ENCODE measurements at regions not wholly inside any gene's neighbourhood (a gene's known extent, or its start where the extent isn't known, plus 50 kb on each side); places are given as distances from the start of the nearest gene placed in this dataset.

DNA sequence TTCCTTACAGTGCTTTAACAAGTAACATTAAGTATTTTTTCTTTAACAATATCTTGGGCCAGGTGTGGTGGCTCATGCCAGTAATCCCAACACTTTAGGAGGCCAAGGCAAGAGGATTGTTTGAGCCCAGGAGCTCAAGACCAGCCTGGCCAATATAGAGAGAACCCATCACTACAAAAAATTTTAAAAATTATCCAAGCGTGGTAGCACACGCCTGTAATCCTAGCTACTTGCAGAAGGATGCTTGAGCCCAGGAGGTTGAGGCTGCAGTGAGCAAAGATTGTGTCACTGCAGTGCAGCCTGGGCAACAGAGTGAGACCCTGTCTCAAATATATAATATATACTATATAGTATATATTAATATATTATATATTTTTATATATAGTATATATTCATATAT lies 162.2 kb downstream of the ZNF674 start:
- Mint-ChIP-seq H3K36me3 (no peaks in the 10 kb centered on the region), H3K27ac (no peak overlapping the region), H3K27me3 (peaks cover 10% of the 10 kb centered on the region), H3K4me3 (no peak overlapping the region), H3K9me3 (no peaks in the 10 kb centered on the region), H3K4me1 (no peaks in the 10 kb centered on the region)
- DNase-seq = no peak
- CTCF ChIA-PET = no interaction called here

GRCh38 chrX:46382595-46382994 lies 162.6 kb downstream of the ZNF674 start:
- Mint-ChIP-seq H3K9me3 (no peaks in the 10 kb centered on the region), H3K4me3 (no peak overlapping the region), H3K27ac (peak overlapping the region; percentile 8), H3K27me3 (peaks cover 10% of the 10 kb centered on the region), H3K36me3 (no peaks in the 10 kb centered on the region), H3K4me1 (no peaks in the 10 kb centered on the region)
- DNase-seq = no peak
- CTCF ChIA-PET = interaction anchor here (2.5 kb wide), 1 partner anchor 26 kb away, joined by 10 read pairs; no protein-coding TSS in a partner anchor

DNA sequence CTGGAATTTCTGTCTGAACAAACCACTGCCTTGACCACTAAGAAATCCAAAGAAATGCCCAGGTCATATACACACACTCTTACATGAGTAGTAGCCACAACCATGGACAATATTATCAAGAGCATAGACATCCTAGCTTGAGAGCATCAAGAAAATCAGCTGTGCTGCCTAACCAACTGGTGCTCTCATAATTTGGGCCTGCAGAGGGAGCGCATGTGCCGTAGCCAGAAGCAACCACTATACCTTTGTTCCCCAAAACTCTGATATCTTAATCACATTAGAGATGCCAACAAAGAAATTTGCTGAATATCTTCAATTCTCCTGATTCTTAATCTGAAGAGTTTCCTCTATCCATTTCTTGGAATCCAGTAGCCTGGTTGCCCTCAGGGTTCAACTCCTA lies 163.6 kb downstream of the ZNF674 start:
- DNase-seq = peak; percentile 54
- no peaks in the 10 kb centered on the region for H3K9me3 Mint-ChIP-seq
- H3K27me3 Mint-ChIP-seq = peaks cover 10% of the 10 kb centered on the region
- H3K4me1 Mint-ChIP-seq = no peaks in the 10 kb centered on the region
- no peaks in the 10 kb centered on the region for H3K36me3 Mint-ChIP-seq
- H3K27ac Mint-ChIP-seq = no peak overlapping the region
- CTCF ChIA-PET = interaction anchor here (1.0 to 2.5 kb wide), 3 partner anchors 9 to 261 kb away, joined by 3 to 10 read pairs (median 3); no protein-coding TSS in a partner anchor
- no peak overlapping the region for H3K4me3 Mint-ChIP-seq

DNA sequence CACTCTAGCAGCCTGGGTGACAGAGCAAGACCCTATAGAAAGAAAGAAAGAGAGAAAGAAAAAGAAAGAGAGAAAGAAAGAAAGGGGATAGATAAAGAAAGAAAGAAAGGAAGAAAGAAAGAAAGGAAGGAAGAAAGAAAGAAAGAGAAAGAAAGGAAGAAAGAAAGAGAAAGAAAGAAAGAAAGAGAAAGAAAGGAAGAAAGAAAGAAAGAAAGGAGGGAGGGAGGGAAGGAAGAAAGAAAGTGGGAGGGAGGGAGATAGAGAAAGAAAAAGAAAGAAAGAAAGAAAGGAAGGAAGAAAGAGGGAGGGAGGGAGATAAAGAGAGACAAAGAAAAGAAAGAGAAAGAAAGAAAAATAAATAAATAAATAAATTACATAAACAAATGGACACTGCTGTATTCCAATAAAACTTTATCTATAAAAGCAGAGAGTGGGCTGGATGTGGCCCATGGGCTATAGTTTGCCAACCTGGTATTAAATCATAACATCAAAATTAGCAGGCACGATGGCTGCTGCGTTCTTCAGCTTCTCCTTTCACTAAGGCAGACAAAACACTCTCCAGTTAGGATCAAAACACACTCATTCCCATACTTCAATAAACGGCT lies 165.0 kb downstream of the ZNF674 start:
- Mint-ChIP-seq H3K27ac (no peak overlapping the region), H3K9me3 (no peaks in the 10 kb centered on the region), H3K36me3 (no peaks in the 10 kb centered on the region), H3K4me1 (peaks cover 2% of the 10 kb centered on the region), H3K4me3 (no peak overlapping the region), H3K27me3 (peaks cover 5% of the 10 kb centered on the region)
- no peak for DNase-seq
- CTCF ChIA-PET = interaction anchor here (2.5 kb wide), 1 partner anchor 28 kb away, joined by 10 read pairs; no protein-coding TSS in a partner anchor

DNA sequence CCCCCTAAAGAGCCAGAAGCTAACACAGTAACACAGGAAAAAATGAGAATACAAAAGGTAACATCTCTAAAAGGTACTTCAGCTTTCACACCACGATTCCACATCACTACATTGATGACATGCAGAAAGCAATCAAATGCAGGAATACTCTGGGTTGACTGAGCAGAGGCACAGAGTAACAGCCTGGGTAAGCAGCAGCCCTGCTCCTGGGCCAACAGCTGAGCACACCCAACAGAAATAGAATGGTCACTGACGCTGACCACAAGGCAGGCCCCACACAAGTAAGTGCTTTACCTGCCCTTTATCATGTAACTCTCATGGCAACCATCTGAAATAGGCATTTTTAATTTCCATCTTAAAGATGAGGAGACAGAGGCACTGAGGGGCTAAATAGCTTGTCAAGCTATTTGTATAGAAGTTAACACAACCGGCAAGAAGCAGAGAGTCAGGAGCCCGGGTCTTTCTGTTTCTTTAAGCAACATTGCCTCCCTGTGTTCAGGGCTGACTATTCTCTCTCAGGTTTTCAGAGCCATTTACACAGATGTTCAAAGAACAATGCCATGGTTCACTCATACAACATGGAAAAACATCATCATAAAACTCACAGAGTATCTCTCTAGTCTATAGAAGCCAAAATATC lies 168.9 kb downstream of the ZNF674 start:
- H3K4me1 Mint-ChIP-seq = peaks cover 2% of the 10 kb centered on the region
- H3K27me3 Mint-ChIP-seq = peaks cover 5% of the 10 kb centered on the region
- DNase-seq = peak; percentile 33
- CTCF ChIA-PET = interaction anchor here (0.7 to 1.6 kb wide), 10 partner anchors 10 to 1053 kb away, joined by 3 to 10 read pairs (median 4); no protein-coding TSS in a partner anchor
- H3K27ac Mint-ChIP-seq = no peak overlapping the region
- H3K36me3 Mint-ChIP-seq = no peaks in the 10 kb centered on the region
- H3K9me3 Mint-ChIP-seq = no peaks in the 10 kb centered on the region
- no peak overlapping the region for H3K4me3 Mint-ChIP-seq

DNA sequence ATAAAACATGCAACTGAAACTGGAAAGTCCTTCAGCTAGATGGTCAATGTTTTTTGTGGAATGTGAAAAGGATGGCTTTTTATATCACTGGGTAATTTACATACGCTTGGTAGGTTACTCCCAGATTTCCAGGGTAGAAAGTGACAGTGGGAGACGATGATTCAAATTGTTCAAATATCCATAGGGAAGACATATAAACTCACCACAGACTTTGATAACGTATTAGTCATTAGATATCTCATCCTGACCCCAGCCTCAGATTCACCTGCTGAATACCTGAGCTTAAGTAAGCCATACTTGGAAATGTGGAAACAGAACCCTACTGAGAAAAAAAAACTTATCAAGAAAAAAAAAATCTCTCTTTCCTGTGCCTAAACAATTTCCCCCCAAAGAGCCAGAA lies 169.4 kb downstream of the ZNF674 start:
- DNase-seq = no peak
- Mint-ChIP-seq H3K4me3 (no peak overlapping the region), H3K4me1 (peaks cover 2% of the 10 kb centered on the region), H3K27me3 (peaks cover 5% of the 10 kb centered on the region), H3K9me3 (no peaks in the 10 kb centered on the region), H3K36me3 (no peaks in the 10 kb centered on the region), H3K27ac (no peak overlapping the region)
- CTCF ChIA-PET = interaction anchor here (0.7 to 1.6 kb wide), 9 partner anchors 10 to 1052 kb away, joined by 3 to 10 read pairs (median 5); no protein-coding TSS in a partner anchor

GRCh38 chrX:46374371-46374770 lies 170.8 kb downstream of the ZNF674 start:
- H3K4me3 Mint-ChIP-seq = no peak overlapping the region
- no peaks in the 10 kb centered on the region for H3K9me3 Mint-ChIP-seq
- DNase-seq = no peak
- no peaks in the 10 kb centered on the region for H3K36me3 Mint-ChIP-seq
- H3K27ac Mint-ChIP-seq = no peak overlapping the region
- no peaks in the 10 kb centered on the region for H3K27me3 Mint-ChIP-seq
- H3K4me1 Mint-ChIP-seq = peaks cover 2% of the 10 kb centered on the region
- CTCF ChIA-PET = no interaction called here

DNA sequence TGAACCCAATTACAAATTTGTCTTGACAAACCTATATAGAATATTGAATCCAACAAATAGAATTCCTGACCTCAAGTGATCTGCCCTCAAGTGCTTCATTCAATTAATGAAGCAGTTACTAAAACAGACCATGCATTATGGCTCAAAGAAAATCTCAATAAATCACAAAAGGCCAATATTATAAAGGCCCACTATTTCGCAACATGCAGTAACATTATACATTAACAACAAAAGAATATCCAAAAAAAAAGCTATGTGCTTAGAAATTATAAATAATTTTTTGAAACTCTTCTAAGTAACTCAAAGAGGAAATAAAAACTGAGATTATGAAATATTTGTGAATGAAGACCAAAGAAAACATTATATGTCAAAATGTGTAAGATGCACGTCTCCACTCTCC lies 177.7 kb downstream of the ZNF674 start:
- no peaks in the 10 kb centered on the region for H3K9me3 Mint-ChIP-seq
- DNase-seq = no peak
- no peaks in the 10 kb centered on the region for H3K4me1 Mint-ChIP-seq
- H3K4me3 Mint-ChIP-seq = no peak overlapping the region
- H3K27ac Mint-ChIP-seq = no peak overlapping the region
- H3K36me3 Mint-ChIP-seq = no peaks in the 10 kb centered on the region
- CTCF ChIA-PET = no interaction called here
- H3K27me3 Mint-ChIP-seq = no peaks in the 10 kb centered on the region

DNA sequence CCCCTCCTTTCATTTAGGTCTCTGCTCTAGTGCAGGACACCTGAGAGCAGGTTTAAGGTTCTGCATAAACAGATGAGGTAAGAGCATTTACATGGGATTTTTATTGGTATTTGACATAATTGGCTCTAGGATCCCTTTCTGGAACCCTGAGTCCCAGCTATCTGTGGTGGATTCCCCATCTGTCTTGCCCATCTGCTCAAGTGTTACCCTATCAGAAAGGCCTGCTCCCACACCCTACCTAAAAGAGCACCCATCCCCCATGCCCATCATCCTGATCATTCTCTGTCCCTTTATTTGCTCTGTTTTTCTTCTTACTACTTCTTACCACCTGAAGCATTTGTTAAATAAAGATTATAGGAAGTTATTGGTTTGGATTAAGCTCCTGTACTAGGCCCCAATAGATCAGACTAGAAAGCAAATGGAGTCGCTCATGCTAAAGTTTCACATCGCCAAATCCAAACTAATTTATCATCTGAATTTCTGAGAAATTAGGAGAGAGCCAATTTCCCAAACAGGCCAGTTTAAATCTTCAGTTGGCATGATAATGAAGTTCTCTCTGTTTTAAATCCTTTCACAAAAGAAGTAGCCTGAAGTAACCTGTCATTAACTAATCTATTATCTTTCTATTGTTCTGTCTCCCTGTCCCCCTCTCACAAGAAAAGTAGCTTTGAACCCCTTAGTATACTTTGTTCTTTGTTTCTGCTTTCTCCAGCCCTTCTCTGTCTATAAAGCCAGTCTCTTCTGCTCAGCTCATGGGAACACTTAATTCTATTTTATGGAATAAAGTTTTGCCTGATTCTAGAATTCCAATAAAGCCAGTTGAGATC lies 178.6 kb downstream of the ZNF674 start:
- Mint-ChIP-seq H3K27ac (no peak overlapping the region), H3K27me3 (no peaks in the 10 kb centered on the region), H3K4me3 (no peak overlapping the region), H3K4me1 (no peaks in the 10 kb centered on the region), H3K36me3 (no peaks in the 10 kb centered on the region), H3K9me3 (no peaks in the 10 kb centered on the region)
- no peak for DNase-seq
- CTCF ChIA-PET = no interaction called here

DNA sequence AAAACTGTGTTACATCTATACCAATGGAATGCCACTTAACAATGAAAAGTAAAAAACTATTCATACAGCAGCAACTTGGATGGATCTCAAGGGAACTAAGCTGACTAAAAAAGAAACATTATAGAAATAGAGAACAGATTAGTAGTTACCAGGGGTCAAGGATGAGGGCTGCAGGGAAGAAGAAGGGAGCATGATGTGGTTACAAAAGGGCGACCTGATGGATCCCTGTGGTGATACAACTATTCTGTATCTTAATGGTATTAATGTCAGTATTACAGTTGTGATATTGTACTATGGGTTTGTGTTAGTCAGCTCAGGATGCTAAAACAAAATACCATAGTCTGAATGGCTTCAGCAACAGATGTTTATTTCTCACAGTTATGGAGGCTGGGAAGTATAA lies 190.7 kb downstream of the ZNF674 start:
- DNase-seq = no peak
- Mint-ChIP-seq H3K4me1 (no peaks in the 10 kb centered on the region), H3K9me3 (no peaks in the 10 kb centered on the region), H3K27me3 (no peaks in the 10 kb centered on the region), H3K36me3 (no peaks in the 10 kb centered on the region), H3K4me3 (no peak overlapping the region), H3K27ac (no peak overlapping the region)
- CTCF ChIA-PET = no interaction called here

- no peak overlapping the region for H3K27ac Mint-ChIP-seq
- CTCF ChIA-PET = no interaction called here
- no peaks in the 10 kb centered on the region for H3K4me1 Mint-ChIP-seq
- H3K36me3 Mint-ChIP-seq = no peaks in the 10 kb centered on the region
- DNase-seq = no peak
- H3K9me3 Mint-ChIP-seq = no peaks in the 10 kb centered on the region
- H3K4me3 Mint-ChIP-seq = no peak overlapping the region
- H3K27me3 Mint-ChIP-seq = no peaks in the 10 kb centered on the region
These were observed 203.4 kb downstream of the ZNF674 start for GRCh38 chrX:46341767-46342322.

GRCh38 chrX:46340696-46341095 lies 204.5 kb downstream of the ZNF674 start:
- CTCF ChIA-PET = no interaction called here
- Mint-ChIP-seq H3K4me3 (no peak overlapping the region), H3K27ac (no peak overlapping the region), H3K9me3 (no peaks in the 10 kb centered on the region), H3K27me3 (no peaks in the 10 kb centered on the region), H3K4me1 (peaks cover 2% of the 10 kb centered on the region), H3K36me3 (no peaks in the 10 kb centered on the region)
- no peak for DNase-seq

- H3K4me1 Mint-ChIP-seq = peaks cover 8% of the 10 kb centered on the region
- peaks cover 7% of the 10 kb centered on the region for H3K9me3 Mint-ChIP-seq
- H3K4me3 Mint-ChIP-seq = no peak overlapping the region
- H3K27me3 Mint-ChIP-seq = no peaks in the 10 kb centered on the region
- DNase-seq = no peak
- H3K27ac Mint-ChIP-seq = no peak overlapping the region
- CTCF ChIA-PET = no interaction called here
- H3K36me3 Mint-ChIP-seq = peaks cover 2% of the 10 kb centered on the region
These were observed 211.7 kb downstream of the ZNF674 start for GRCh38 chrX:46333550-46333949.

- CTCF ChIA-PET = no interaction called here
- peaks cover 7% of the 10 kb centered on the region for H3K9me3 Mint-ChIP-seq
- no peak overlapping the region for H3K4me3 Mint-ChIP-seq
- peaks cover 7% of the 10 kb centered on the region for H3K4me1 Mint-ChIP-seq
- no peak for DNase-seq
- peaks cover 2% of the 10 kb centered on the region for H3K36me3 Mint-ChIP-seq
- H3K27me3 Mint-ChIP-seq = no peaks in the 10 kb centered on the region
- no peak overlapping the region for H3K27ac Mint-ChIP-seq
These were observed 214.2 kb downstream of the ZNF674 start for GRCh38 chrX:46330981-46331380.

Data from activated naive CD4-positive, alpha-beta T cell treated with anti-CD3 and anti-CD28 coated beads, Interleukin-2, amount 10 ng/mL, durations not matched to agents 7 days and 5 days (primary cell).